ENCODE measurements at regions not wholly inside any gene's neighbourhood (a gene's known extent, or its start where the extent isn't known, plus 50 kb on each side); places are given as distances from the start of the nearest gene placed in this dataset.

- TF ChIP-seq ESRRG (CRISPR knock-in tag; IDR thresholded peaks at IDR 0.05) (no peak), CREB5 (CRISPR knock-in tag; IDR thresholded peaks at IDR 0.05; ENCODE audit: low read depth) (no peak), ZNF8 (CRISPR knock-in tag; IDR thresholded peaks at IDR 0.05) (no peak), ZFP3 (CRISPR knock-in tag; IDR thresholded peaks at IDR 0.05) (peak; percentile 81; the same call in 1 of the 2 replicates), PATZ1 (CRISPR knock-in tag; IDR thresholded peaks at IDR 0.05; ENCODE audit: borderline replicate concordance) (no peak), TOX (CRISPR knock-in tag; IDR thresholded peaks at IDR 0.05; ENCODE audit: borderline replicate concordance) (no peak), RARB (CRISPR knock-in tag; IDR thresholded peaks at IDR 0.05) (no peak)
These were observed 168.7 kb upstream of the NDUFV2 start for GRCh38 chr18:8933714-8934284.

Data from SK-N-SH treated with all-trans-retinoic acid at 6 μM for 48 hours (cell line).